NCI-H187 treated with DMSO at 0.1 percent for 48 hours (cell line): ENCODE measurements at regions not wholly inside any gene's neighbourhood (a gene's known extent, or its start where the extent isn't known, plus 50 kb on each side); places are given as distances from the start of the nearest gene placed in this dataset.

Experiments used
- DNase-seq: peaks from one replicate; lab custom pipeline; 2025; lab: John Stamatoyannopoulos, UW

DNA sequence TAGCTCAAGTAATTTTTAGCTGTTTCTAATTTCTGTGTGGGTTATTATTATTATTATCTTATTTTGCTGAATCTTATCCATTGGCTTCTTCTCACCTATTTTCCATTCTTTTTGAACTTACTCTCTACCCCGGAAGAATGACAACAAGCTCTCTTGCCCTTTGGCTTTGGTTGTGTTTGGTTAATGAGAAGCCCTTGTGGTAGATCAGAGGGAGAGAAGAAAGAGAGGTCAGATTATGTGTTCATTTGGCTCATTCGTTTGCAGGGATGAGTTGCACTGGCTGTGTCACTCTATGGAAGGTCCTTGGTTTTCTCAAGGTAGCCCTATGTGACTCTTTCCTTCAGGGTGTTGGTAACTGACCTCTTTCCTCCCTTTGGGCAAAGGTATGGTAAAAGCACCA, 391.9 kb downstream of the LMO4 start:
- DNase-seq = no peak

DNA sequence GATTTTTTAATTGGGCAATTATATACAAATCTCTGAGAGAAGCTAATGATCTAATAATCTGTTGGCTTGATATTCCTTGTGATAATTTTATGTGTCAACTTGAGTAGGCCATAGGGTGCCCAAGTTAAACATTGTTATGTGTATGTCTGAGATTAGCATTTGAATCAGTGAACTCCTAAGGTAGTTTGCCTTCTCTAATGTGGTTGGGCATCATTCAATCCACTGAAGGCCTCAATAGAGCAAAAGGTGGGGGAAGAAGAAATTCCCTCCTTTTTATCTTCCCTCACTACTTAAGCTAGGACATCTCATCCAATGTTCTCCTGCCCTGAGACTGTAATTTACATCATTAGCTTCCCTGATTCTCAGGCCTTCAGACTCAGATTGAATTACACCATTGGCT, 394.5 kb downstream of the LMO4 start:
- no peak for DNase-seq

DNA sequence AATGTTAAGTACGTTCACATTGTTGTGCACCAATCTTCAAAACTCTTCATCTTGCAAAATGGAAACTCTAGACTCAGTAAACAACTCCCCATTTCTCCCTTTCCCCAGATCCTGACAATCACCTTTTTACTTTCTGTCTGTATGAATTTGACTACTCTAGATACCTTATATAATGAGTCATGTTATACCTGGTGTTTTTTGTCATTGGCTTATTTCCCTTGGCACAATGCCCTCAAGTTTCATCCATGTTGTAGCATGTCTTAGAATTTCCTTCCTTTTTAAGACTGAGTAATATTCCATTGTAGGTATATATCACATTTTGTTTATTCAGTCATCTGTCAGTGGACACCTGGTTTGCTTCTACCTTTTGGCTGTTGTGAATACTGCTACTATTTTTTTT, 399.5 kb downstream of the LMO4 start:
- DNase-seq = no peak

DNA sequence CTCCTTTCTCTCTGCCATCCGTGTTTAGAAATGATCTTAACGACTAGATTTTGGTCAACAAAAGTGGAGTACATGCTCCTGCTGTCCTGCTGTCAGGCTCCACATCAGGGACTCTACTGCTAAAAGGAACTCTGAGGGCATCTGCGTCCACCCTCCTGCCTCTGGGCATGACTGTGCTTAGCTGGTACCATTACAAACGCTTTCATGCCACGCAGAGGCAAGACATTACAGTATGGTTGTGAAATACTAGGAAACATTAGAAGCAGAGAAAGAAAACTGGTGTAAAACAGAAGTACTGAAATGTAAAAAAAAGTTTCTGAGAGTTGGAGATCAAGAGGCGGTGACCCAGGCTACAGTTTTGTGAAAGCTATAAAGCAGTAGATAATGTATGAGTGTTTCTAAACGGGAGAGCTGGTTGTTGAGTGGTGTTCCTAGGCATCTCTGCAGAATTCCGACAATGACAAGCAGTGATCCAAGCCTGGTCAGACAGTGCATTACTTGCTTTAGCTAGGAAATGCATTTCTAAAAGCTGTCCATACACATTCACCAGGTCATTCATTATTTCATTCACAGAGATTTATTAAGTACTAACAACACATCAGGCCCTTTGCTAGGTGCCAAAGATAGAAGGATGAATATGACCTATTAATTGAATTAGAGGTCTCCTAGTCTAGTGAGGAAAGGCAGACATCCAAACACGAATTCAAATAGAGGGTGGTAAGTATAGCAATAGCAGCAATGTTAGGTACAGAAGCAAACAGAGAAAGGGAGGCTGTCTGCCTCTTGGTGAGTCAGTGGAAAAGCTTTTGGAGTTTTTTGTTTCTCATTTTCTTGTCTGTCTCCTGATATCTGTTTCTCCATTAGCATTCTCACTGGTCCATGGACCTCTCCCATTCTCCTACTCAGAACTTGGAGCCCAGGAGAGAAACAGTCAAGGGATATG, 401.9 kb downstream of the LMO4 start:
- no peak for DNase-seq

DNA sequence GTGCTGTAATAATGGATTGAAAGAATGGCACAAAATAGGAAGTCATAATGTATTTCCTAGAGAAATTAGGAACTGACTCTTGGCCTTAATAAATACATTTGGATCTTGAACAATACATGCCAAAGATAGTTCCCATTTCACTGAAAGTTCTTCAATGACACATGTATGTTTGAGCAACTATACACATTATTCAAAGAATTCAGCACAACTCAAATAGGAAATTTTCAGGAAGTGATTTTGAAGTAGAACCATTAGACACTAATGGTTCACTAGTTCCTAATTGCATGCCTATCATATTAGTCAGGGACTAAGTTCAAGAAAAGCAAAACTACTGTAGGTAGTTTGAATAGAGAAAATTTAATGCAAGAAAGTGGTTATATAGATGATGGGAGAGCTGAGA, 404.7 kb downstream of the LMO4 start:
- DNase-seq = no peak

DNA sequence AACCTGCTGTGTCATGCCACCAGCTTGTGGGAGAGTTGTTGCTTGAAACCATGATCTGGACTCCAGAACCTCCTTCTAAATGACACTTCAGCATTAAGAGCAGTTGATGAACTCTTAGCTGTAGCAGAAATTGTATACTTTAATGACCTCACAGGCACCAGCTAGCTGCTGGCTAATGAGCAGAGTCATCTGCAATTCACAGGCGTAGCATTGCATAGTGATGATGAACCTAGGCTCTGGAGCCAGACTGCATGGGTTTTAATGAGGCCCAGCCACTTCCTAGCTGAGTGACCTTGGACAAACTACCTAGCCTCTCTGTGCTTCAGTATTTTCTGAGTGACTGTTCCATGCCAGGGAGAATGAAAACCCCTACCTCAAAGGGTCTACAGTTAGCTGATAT, 407.1 kb downstream of the LMO4 start:
- DNase-seq = no peak

DNA sequence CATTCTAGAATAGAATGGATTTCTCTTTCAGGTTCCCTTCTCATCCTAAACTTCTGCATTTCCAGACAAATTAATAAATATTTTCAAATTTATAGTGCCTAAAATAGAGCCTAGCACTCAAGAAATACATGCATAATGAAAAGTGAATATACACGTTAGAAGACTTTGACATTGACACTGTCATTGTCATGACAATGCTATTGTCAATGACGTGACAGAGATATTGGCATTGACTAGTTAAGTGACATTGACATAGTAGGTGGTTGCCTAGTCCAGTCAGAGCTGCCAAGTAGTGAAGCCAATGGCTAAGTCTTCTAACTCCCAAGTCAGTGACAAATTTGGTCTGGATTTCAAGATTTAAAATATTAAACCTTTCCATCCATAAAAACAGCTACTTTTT, 410.5 kb downstream of the LMO4 start:
- no peak for DNase-seq

DNA sequence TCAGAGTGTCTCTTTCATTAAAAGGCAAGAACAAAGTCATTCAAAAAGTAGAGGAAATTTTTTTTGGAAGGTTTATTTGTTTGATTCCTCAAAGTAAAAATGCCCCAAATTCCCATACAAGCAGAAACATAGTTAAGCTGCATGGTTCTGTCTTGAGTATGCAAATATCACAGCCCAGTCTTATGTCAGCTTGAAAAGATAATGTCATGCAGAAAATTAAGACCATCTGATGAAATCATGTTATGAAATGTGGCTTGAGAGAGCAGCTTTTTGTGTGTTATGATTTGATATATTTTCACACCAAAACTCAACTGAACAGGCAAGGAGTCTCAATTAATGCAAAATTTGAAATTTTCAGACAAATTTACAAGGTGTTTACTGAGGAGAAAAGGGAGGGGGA, 411.0 kb downstream of the LMO4 start:
- DNase-seq = no peak

DNA sequence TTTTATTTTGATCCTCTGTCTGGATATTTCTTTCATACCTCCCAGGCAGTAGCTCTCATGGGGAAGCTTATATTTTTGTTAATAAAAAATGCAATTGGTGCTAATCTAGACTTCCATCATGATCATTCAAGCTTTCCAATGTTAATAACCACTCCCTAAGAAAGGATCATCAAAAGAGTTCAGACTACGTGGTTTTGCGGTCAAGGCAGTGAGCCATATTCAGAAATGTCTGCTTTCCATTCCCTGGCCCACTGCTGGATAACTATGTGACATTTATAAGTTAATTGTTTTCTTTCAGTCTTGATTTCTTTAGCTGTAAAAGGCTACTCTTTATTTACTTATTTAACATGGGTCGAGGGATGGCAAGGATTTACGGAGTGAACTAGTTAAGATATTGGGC, 414.6 kb downstream of the LMO4 start:
- no peak for DNase-seq

DNA sequence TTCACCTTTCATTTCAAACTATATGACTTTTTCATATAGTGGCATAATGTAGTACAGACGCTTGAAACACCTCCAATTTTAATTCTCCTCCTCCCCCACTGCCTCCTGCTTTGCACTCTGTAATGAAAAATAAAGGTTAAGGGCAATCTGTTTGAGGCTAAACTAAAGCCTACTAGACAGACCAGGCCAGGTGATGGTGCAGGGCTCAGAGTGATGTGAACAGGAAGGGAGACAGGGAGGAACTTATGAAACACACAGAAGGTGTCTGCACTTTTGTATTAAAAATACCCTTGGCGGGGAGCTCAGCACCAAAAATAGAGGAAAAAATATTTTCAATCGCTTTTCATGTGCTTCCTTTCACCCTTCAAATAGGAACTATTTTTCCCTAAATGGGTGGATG, 415.4 kb downstream of the LMO4 start:
- no peak for DNase-seq

DNA sequence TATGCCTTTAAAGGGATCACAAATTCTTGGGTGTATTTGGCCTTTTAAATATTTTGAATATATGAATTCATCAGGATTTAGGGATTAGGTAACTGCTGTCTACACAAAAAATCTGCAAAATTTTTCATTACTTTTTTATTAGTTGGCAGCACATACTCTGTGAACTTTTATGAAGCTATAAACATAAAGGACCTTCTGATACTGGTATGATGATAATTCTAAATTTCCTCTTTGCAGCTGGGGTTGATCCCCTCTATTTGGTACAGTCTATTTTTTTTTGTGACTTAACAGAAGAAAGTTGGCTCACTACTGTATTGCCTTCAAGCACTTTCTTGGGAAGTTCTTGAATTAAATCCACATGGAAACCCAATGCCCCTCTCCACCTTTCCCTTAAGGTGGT, 416.1 kb downstream of the LMO4 start:
- no peak for DNase-seq

DNA sequence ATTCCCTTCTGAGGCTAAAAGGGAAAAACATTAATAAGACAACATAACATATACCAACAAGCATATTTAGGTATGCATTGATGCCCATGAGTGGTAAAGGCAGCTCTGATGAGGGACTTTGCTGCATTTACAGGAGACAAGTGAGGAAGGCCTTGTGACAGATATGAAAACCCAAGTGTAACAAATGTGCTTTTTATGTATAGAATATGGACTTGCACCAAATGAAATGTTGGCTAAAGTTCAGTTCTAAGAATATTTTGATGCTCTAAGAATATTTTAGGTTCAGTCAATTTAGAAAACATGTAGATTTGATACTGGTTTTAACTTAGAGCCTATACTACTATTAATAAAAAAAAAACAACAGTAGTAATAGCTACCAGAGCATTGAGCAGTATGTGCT, 424.7 kb downstream of the LMO4 start:
- no peak for DNase-seq

DNA sequence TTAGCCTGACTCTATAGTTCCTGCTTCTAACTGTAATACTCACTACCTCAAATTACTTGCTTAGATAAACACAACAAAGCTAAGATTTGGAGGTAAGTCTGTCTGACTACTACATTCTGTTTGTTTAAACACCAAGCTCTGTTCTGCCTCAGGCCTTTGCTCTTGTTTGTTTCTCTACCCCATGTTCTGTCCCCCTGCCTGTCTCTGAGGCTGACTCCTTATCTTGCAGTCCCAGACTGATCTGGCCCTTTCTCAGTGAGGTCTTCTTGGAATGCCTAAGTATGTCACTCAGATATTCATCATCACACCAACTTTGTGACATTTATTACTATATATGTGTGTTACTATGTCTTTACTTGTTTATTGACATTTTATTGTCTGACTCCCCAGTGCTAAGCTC, 425.5 kb downstream of the LMO4 start:
- no peak for DNase-seq

DNA sequence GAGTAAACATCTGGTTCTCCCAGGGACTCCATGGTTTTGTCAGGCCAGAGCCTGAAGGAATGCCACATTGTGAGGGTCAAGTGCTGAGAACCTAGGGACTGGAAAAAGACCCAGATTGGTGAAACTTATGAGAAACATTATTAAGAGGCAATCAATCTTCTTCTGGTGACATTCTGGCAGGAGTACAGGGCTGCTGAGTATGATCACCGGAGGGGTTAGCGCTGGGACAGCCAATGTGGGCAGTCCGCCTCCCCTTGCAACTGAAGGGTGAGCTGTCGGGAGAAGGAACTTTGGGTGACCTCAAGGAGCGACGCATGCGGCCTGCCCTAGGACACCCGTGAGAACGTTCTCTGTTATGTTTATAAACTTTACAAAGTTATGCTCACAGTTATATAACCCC, 429.0 kb downstream of the LMO4 start:
- no peak for DNase-seq

DNA sequence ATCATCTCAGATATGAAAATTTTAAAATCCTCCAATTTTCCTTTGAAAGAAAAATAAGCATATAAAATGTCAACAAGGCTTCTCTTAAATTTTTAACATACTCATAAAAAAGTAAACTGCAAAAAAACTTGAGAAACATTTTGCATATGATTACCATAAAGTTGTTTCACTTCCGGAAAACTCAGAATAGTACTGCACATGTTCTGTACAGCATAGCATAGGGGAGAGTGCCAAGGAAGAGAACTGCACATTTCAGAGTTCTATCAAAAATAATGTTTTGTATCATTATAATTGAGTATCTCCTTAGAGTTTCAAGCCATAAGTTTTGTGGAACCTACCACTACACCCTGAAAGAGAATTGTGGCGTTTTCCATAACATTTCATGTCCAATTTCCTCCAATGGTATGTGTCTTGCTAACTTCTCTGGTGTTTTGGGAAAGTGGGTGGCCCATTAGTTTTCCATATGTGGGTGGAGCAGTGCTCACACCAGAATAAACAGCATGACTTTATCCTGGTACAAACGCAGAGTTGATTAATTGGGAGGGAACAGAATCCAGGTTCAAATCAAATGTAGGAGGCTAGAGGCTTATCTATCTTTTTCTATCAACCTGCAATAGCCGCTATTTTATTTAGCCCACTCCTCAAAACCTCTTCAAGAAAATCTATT, 430.9 kb downstream of the LMO4 start:
- DNase-seq = no peak

DNA sequence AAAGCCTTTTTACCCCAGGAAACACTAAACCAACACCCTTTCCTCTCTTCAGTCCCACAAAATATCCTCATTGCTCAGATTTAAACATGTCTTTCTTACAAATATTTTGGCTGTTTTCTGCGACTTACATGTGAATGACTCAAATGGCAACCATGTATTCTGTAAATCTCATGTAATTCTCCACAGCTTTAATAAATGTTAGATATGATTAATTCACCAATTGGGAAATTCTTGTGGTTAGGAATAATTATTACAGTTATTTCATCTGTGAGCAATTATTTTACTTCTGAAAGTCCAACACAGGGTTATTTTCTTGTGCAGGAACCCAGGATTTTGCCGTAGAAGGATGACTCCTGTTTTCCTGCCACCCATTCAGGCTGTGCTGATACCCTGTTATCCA, 431.5 kb downstream of the LMO4 start:
- DNase-seq = no peak

DNA sequence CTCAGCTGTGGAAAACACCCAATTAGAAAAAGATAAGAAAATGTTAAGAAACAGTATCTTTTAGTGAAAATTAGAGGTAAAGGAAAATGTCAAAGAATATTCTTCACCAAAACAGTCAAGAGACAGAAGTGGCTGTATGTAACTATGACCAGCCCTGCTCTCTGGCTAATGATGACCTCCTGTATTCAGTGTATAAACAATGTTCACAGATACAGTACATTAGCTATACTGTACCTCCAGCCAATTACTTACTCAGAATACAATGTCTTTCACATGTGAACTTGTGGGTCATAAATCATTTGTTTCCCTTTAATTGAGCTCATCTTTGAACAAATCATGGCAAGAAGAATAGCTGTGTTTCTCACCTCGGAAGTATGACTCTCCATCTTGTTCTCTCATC, 432.0 kb downstream of the LMO4 start:
- DNase-seq = no peak

DNA sequence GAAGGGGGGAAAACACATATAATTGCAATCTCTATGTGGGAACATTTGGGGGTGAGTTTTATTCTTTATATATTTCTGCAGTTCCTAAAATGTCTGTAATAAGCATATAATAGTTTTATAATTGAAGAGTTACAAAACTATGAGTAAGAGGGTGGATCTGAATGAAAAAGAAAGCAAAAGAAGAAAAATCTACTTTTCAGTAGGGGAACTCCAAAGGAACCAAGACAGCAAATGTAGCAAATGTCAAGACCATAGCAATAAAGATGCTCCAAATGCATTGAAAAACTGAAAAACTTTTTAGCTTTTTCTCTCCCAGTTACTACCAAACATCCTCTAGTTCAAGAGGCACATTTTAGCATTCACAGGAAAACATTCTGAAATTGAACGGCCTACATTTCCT, 434.8 kb downstream of the LMO4 start:
- no peak for DNase-seq

DNA sequence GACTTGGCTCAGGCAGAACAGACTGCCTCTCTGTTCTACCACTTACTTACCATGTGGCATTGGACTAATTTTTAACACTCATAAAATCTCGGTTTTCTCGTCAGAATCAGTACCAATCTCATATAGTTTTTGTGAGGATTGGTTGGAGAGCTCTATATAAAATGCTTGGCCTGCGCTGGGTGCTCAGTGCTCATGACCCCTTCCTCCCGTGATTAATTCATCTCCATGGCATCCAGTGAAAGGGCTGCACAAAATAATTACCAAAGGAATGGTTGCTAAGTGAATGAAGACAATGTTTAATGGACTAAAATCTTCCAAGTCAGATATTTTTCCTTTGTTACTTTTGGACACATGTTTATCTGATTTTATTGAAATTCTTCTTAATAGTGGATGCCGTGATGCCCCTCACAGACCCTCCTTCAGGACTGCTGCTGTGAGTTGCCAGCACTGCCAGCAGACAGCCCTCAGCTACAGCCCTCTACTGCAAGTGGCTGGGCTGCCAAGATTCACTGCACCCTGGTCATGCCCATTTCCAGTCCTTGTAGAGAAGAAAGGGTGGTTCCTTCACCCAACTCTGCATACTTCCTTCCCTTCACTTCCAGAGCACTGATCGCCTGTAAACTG, 436.5 kb downstream of the LMO4 start:
- DNase-seq = no peak

DNA sequence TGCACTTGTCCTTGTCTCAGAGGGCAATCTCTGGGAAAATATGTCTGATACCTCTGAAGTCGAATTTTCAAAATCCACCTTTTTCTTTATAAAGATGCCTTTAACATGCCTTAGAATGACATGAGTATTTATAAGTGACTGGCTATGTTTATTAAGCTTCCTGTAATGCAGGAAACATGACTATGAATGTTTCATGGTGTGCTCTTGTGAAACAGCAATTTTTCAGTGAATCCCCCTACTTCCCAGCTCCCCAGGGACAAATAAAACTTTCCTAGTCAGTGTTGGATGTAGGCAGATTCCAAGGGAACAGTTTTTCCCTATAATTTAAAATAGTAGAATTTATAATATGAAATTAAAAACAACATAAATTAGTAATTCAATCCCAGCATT, 437.0 kb downstream of the LMO4 start:
- DNase-seq = no peak

DNA sequence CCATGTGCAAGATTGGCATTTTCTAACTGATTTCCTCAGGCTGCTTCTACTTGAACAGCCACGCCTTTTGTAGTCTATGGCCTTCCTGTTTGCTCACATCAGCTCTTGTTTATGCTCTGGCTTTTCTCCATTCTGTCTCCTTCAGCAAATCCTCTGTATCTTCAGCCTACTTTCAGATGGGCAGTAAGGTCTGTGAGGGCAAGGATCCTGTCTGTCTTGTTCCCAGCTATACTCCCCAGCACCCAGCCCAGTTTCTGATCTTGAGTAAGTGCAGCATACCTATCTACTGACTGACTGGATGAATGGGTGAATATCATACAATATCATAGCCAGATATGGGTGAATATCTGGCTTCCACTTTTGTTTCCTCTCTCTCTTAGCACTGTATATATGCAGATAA, 438.1 kb downstream of the LMO4 start:
- DNase-seq = no peak

DNA sequence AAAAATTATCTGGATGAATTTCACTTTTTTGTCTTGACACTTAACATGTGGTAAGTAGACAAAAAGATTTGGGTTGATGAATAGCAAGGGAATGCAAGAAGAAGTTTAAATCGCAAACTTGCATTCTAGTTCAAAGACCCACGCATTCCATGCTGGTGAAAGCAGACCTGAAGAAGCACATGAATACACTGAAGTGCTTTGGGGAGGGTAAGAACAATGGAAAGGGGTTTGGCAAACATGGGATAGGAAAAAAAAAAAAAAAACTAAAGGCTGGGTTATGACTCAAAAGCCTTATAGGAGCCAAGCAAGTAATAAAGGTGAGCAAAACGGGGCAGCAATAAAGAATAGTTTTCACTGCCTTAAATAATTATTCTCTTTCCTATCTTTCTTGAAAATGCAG, 450.2 kb downstream of the LMO4 start:
- no peak for DNase-seq

DNA sequence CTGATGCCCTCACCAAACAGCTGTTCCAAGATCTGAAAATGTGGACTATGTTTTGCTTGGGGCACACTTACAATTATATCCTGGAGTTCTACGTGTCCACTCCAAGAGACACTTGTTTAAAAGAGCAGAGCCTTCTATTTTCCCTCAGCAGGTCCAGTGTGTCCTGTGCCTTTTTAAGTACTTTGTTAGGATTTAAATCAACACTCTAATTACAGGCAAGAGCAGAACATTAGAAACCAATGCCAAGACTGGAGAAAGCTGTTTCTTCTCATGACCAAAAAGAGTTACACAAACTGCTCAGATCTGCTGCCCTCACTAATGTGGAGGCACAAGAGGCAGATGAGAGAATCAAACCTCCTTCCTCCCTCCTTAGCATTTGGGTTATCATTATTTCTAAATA, 452.9 kb downstream of the LMO4 start:
- DNase-seq = no peak
